GM19455 (cell line): ENCODE measurements at regions not wholly inside any gene's neighbourhood (a gene's known extent, or its start where the extent isn't known, plus 50 kb on each side); places are given as distances from the start of the nearest gene placed in this dataset.
"Not testable (repeated sequence)": the region's sequence is repeated elsewhere in the genome, so short reads cannot be mapped to it uniquely, and the experiment has no call there.

Source experiments
- ATAC-seq: cut with Tn5 transposase; IDR thresholded peaks from one replicate; pipeline ENCODE4 v1.9.1; 2021; ENCODE audit not compliant: unreplicated experiment

GRCh38 chr12:70008944-70009343 is 183.9 kb downstream of the MYRFL start:
- no peak for ATAC-seq

DNA sequence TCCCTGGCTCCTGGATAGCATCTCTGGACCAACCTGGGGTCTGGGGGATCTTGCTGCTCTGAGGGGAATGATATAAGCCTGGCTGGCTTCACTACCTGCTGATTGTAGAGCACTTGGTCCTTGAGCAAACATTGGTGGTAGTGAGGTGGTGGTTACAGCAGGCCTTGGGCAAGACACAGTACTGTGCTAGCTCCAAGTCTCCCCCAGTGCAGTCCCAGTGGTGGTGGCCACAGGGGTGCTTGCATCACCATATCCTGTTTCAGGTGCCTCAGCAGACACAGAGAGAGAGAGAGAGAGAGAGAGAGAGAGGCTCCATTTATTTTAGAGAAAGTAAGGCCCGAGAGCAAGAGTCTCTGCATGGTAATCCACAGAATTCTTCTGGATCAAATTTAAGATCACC is 186.3 kb downstream of the MYRFL start:
- ATAC-seq: no peak

DNA sequence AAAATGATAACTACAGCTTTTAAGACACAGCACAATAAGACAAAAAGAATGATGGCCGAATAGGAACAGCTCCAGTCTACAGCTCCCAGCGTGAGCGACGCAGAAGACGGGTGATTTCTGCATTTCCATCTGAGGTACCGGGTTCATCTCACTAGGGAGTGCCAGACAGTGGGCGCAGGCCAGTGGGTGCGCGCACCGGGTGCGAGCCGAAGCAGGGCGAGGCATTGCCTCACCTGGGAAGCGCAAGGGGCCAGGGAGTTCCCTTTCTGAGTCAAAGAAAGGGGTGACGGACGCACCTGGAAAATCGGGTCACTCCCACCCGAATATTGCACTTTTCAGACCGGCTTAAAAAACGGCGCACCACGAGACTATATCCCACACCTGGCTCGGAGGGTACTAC is 188.0 kb downstream of the MYRFL start:
- not testable (repeated sequence) for ATAC-seq

DNA sequence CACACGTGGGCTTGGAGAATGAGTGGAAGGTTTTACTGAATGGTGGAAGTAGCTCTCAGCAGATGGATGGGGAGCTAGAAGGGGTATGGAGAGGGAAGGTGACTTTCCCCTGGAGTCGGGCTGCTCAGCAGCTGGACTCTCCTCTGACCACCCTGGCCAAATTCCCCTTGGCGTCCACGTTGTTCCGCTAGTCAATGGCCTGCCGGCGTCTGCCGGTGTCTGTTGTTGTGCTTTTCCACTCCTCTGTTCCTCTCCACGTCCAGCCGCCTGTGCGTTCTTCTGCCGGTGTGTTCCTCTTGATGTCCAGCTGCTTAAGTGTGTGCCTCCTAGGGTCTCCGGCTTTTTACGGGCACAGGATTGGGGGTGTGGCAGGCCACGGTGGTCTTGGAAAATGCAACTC is 203.5 kb downstream of the MYRFL start:
- no peak for ATAC-seq

DNA sequence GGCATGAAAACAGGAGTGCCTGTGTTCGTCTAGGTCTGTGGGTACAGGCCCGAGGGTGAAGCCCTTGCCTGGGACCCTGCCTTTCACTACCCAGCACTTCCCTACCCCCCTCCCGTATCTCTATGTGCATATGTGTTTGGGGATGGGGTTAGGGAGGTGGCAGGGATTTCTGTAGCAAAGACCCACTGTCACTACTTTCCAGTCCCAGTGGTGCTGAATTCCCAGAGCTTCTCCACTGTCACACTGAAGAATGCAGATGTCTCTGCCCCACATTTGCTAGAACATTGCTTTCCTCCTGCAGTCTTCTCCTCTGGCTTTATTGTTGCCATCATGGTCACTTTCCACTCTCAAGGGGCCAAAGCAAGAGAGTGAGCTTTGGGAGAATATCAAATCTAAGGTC is 203.9 kb downstream of the MYRFL start:
- no peak for ATAC-seq

DNA sequence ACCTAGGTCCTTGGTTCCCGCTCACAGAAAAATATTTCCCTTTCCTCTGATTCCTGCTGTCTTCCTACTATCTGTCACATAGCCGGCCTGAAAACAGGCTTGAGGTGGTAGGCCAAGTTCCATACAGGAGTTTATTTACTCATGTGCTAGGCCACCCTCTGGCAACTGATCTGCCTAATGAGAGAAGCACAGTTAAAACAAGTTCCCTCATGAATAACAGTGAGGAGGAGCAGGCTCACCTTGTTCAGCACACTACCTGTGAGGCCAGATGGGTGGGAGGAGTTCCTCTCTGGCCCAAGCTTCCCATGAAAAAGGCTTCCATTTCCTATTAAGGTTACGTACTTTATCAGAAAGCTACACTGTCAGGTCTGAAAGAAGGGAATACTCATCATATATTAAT is 206.0 kb downstream of the MYRFL start:
- no peak for ATAC-seq

GRCh38 chr12:70032076-70032475 is 207.0 kb downstream of the MYRFL start:
- no peak for ATAC-seq

DNA sequence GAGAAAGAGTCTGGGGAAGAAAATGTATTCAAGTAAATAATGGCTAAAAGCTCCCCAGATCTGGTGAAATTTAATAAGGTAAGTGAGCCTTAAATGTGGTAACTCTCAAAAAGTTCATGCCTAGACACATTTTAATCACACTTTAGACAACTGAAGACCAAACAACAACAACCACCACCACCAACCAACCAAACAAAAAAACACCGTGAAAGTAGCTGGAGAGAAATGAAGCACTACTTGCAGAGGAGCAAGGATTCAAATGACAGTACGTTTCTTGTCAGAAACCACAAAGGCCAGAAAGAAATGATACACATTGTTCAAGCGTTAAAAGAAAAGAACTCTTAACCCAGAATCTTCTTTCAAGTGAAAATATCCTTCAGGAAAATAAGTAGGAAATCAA is 208.3 kb downstream of the MYRFL start:
- no peak for ATAC-seq

- no peak for ATAC-seq
These were observed 203.1 kb upstream of the CNOT2 start for GRCh38 chr12:70040141-70040540.

- no peak for ATAC-seq
These were observed 200.6 kb upstream of the CNOT2 start for GRCh38 chr12:70042675-70043074.

DNA sequence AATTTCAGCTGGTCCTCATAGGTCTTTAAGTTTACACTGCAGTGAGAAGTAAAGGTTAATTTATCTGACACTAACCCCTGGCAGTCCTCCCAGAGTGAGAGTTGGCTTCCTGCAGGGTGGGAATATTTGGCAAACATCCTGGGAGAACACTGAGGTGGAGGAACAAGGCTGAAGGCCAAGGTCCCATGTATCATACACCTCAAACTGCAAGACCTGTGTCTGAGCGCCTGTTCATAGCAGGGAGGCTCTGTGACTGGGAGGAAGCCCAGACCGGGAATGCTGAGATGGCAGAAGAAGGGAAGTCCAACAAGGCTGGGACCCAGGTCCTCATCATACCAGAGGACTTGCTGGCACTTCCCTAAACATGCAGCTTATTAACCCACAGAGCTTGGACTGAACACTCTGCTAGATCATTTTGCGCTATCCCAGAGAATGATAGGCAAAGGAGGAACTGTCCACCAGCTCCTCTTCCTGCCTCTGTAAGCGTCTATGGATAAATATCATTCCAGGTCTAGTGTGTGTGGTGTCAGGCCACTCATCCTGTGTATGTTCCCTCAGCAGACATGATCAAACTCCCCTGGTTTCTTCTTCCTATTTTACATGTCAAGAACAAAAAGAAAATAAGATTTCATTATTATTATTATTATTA is 199.6 kb upstream of the CNOT2 start:
- no peak for ATAC-seq

DNA sequence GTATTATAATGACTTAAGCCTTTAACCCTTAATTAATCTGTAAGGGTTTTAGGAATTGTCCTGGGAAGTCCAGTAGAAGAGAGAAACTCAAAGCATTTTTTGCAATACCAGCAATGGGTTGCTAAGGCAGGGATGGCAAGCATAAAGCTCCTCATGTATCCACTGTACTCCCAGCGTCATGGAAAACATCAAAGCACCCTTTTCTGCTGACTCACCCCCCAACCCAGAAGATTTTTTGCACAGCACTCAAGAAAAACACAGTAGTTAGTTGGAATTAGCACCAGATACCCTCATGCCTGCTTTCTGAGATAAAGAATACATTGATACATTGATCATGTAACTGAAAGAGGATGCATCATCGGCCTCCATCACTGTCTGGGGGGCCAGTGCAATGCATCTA is 199.1 kb upstream of the CNOT2 start:
- ATAC-seq: no peak

DNA sequence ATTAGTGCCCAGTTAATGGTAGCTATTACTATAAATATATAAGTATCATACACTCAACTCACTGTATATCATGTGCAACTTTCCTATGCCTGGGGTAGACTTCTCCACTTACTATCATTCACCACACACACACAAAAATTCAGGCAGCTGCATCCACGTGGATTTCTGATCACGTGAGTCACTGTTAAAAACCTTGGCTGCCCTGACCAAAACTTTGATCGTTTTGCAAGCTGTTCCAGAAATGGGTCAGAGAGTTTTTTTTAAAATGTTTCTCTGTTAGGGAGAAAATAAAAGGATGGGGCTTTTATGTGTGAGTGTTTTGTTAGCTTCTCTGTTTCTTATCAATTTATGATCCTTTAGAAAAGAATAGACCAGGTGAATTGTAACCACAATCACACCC is 198.2 kb upstream of the CNOT2 start:
- no peak for ATAC-seq

- no peak for ATAC-seq
These were observed 197.7 kb upstream of the CNOT2 start for GRCh38 chr12:70045514-70045913.

GRCh38 chr12:70048521-70049250 is 194.5 kb upstream of the CNOT2 start:
- peak; percentile 35 for ATAC-seq

- ATAC-seq: peak; percentile 94
These were observed 193.5 kb upstream of the CNOT2 start for GRCh38 chr12:70049596-70050360.

DNA sequence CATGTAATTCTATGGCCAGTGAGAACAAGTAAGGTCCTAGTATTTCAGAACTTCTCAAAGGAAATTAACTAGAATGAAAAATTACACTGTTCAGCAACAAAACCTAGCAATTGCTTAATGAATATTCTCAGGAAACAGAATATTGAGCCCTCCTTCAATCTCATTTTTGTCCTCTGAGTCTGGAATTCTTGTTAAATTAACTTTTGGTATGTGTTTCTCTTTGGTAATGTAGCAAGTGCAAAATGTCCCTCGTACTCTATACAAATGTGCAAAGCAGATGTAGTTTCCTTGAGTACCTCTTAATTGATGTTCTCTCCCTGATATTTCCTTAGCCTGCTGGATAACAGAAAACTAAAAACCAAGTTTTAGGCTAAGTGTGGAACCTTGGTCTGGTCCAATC is 190.8 kb upstream of the CNOT2 start:
- no peak for ATAC-seq

DNA sequence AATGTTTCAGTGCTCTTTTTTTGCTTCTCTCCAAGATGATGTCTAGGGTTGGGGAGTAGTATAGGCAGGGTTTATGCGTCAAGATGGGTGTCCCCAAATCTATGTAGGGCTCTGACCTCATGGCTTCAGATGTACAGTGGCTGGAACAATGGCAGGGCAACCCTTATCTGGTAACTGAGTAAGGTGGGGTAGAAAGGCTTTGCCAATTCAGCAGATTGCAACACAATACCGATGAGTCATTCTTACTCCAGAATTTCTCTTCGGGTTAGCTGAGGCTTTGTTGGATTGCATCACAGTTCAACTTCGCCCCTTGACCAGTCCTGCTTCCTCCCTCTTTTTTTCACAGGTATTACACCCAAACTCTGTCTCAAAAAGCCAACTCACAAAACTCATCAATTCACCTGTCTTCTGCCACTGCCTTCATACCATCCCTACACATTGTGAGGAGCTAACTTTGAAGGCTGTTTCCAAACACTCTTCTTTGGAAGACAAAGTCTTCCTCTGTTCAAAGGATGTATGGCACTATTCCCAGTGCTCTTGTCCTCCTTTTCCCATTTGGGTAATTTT is 190.2 kb upstream of the CNOT2 start:
- ATAC-seq: no peak

- no peak for ATAC-seq
These were observed 183.9 kb upstream of the CNOT2 start for GRCh38 chr12:70059373-70059772.

- no peak for ATAC-seq
These were observed 182.6 kb upstream of the CNOT2 start for GRCh38 chr12:70060634-70061033.

DNA sequence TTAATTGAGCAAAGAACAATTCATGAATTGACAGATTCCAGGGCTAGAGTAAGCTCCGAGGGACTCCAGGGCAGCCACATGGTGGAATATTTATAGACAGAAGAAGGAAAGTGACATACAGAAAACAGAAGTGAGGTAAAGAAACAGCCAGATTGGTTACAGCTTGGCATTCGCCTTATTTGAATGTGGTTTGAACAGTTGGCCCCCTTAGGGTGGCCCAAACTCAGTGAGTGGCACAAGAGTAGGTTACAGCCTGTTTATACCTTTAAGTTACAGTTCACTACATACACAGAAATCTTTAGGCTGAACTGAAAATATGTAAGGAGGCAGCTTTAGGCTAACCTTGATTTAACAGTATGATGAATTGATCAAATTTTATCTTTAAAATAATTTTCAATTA is 174.5 kb upstream of the CNOT2 start:
- ATAC-seq: no peak
